GM23338 (cell line): ENCODE measurements at regions not wholly inside any gene's neighbourhood (a gene's known extent, or its start where the extent isn't known, plus 50 kb on each side); places are given as distances from the start of the nearest gene placed in this dataset.

ENCODE experiments used
- CREB1 ChIP-seq: fragments of 250-450 bp; sonication (Bioruptor Pico); IDR thresholded peaks from 2 replicates; pipeline ENCODE4 v1.5.0; 2020; ENCODE audit warnings: low read depth, mild to moderate bottlenecking, moderate library complexity
- CTCF ChIP-seq, 2 experiments: fragments of 200-600 bp in 1 of 2; sonication (generic) in 1 of 2; conservative IDR thresholded peaks; 2 replicates each; pipeline versions ENCODE4 v1.5.1 to v1.6.1; 2016 to 2017; ENCODE audit warnings: antibody characterized with exemption in 2 of 2, low read depth in 2 of 2, mild to moderate bottlenecking in 2 of 2, moderate library complexity in 1 of 2
- EZH2 ChIP-seq: fragments of 200-600 bp; sonication (generic); IDR thresholded peaks from one replicate; pipeline ENCODE4 v1.8.0; 2017; ENCODE audit warnings: antibody characterized with exemption, mild to moderate bottlenecking, low read depth; ENCODE audit not compliant: unreplicated experiment
- EZH2phosphoT487 ChIP-seq: fragments of 200-600 bp; sonication (generic); IDR thresholded peaks from one replicate; pipeline ENCODE4 v1.8.1; 2018; ENCODE audit warnings: antibody characterized with exemption; ENCODE audit not compliant: unreplicated experiment
- JUNB ChIP-seq: IDR thresholded peaks from one replicate; pipeline ENCODE4 v1.6.1; 2016; ENCODE audit warnings: antibody characterized with exemption; ENCODE audit not compliant: unreplicated experiment
- NANOG ChIP-seq: IDR thresholded peaks from 2 replicates; pipeline ENCODE4 v1.6.1; 2016; ENCODE audit warnings: antibody characterized with exemption, borderline replicate concordance
- POLR2AphosphoS5 ChIP-seq: IDR thresholded peaks from 2 replicates; pipeline ENCODE4 v1.6.1; 2016; ENCODE audit warnings: antibody characterized with exemption, low read depth
- ZNF114 ChIP-seq: fragments of 250-450 bp; sonication (Bioruptor Pico); IDR thresholded peaks from 2 replicates; pipeline ENCODE4 v1.5.0; 2020; ENCODE audit warnings: mild to moderate bottlenecking, moderate library complexity
- ZNF331 ChIP-seq: fragments of 250-450 bp; sonication (Bioruptor Pico); IDR thresholded peaks from 2 replicates; pipeline ENCODE4 v1.5.0; 2020; ENCODE audit warnings: low read depth, mild to moderate bottlenecking, moderate library complexity
- TF ChIP-seq, protein P1 (sequence below): fragments of 250-450 bp; sonication (Bioruptor Pico); IDR thresholded peaks from 2 replicates; pipeline ENCODE4 v1.5.0; 2020; ENCODE audit warnings: mild to moderate bottlenecking, moderate library complexity

GRCh38 chr2:186017278-186017677 is 278.7 kb downstream of the FSIP2 start (continued):
- TF ChIP-seq, protein P1, sequence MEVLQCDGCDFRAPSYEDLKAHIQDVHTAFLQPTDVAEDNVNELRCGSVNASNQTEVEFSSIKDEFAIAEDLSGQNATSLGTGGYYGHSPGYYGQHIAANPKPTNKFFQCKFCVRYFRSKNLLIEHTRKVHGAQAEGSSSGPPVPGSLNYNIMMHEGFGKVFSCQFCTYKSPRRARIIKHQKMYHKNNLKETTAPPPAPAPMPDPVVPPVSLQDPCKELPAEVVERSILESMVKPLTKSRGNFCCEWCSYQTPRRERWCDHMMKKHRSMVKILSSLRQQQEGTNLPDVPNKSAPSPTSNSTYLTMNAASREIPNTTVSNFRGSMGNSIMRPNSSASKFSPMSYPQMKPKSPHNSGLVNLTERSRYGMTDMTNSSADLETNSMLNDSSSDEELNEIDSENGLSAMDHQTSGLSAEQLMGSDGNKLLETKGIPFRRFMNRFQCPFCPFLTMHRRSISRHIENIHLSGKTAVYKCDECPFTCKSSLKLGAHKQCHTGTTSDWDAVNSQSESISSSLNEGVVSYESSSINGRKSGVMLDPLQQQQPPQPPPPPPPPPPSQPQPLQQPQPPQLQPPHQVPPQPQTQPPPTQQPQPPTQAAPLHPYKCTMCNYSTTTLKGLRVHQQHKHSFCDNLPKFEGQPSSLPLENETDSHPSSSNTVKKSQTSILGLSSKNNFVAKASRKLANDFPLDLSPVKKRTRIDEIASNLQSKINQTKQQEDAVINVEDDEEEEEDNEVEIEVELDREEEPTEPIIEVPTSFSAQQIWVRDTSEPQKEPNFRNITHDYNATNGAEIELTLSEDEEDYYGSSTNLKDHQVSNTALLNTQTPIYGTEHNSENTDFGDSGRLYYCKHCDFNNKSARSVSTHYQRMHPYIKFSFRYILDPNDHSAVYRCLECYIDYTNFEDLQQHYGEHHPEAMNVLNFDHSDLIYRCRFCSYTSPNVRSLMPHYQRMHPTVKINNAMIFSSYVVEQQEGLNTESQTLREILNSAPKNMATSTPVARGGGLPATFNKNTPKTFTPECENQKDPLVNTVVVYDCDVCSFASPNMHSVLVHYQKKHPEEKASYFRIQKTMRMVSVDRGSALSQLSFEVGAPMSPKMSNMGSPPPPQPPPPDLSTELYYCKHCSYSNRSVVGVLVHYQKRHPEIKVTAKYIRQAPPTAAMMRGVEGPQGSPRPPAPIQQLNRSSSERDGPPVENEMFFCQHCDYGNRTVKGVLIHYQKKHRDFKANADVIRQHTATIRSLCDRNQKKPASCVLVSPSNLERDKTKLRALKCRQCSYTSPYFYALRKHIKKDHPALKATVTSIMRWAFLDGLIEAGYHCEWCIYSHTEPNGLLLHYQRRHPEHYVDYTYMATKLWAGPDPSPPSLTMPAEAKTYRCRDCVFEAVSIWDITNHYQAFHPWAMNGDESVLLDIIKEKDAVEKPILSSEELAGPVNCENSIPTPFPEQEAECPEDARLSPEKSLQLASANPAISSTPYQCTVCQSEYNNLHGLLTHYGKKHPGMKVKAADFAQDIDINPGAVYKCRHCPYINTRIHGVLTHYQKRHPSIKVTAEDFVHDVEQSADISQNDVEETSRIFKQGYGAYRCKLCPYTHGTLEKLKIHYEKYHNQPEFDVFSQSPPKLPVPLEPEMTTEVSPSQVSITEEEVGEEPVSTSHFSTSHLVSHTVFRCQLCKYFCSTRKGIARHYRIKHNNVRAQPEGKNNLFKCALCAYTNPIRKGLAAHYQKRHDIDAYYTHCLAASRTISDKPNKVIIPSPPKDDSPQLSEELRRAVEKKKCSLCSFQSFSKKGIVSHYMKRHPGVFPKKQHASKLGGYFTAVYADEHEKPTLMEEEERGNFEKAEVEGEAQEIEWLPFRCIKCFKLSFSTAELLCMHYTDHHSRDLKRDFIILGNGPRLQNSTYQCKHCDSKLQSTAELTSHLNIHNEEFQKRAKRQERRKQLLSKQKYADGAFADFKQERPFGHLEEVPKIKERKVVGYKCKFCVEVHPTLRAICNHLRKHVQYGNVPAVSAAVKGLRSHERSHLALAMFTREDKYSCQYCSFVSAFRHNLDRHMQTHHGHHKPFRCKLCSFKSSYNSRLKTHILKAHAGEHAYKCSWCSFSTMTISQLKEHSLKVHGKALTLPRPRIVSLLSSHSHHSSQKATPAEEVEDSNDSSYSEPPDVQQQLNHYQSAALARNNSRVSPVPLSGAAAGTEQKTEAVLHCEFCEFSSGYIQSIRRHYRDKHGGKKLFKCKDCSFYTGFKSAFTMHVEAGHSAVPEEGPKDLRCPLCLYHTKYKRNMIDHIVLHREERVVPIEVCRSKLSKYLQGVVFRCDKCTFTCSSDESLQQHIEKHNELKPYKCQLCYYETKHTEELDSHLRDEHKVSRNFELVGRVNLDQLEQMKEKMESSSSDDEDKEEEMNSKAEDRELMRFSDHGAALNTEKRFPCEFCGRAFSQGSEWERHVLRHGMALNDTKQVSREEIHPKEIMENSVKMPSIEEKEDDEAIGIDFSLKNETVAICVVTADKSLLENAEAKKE (CRISPR knock-in tag) = no peak
- no peak for TF ChIP-seq EZH2phosphoT487
- no peak for TF ChIP-seq POLR2AphosphoS5
- no peak for TF ChIP-seq CTCF (conservative IDR thresholded peaks at IDR 0.05; ENCODE audit: low read depth in 2 of 2)
- TF ChIP-seq ZNF331 (CRISPR knock-in tag) = no peak
- TF ChIP-seq CREB1 (CRISPR knock-in tag) = no peak
- no peak for TF ChIP-seq NANOG
- TF ChIP-seq ZNF114 = no peak
- no peak for TF ChIP-seq EZH2
- no peak for TF ChIP-seq JUNB
